Adrenal gland (tissue), 9 donors: ENCODE measurements at regions not wholly inside any gene's neighbourhood (a gene's known extent, or its start where the extent isn't known, plus 50 kb on each side); places are given as distances from the start of the nearest gene placed in this dataset.
"Not testable (repeated sequence)": the region's sequence is repeated elsewhere in the genome, so short reads cannot be mapped to it uniquely, and the experiment has no call there.

Source experiments
- DNase-seq, 7 donors: peaks; one replicate each; pipeline ENCODE4 v3.0.0-alpha.2; 2019 to 2020
- H3K27ac ChIP-seq, 5 donors: fragments of 200-600 bp; sonication (generic) in 4 of 5; 1 replicate in 3 of 5; 2 replicates in 2 of 5; pipeline versions ENCODE4 v1.5.1 to v1.8.0; 2016 to 2020; ENCODE audit warnings: mild to moderate bottlenecking in 1 of 5
- H3K27me3 ChIP-seq: fragments of 200-600 bp; 2 replicates; pipeline ENCODE4 v1.8.0; 2021
- H3K36me3 ChIP-seq, 2 donors: fragments of 200-600 bp; replicated peaks in 1 of 2; 1 replicate in 1 of 2; 2 replicates in 1 of 2; pipeline versions ENCODE4 v1.5.1 to v1.8.0; 2018 to 2022
- H3K4me1 ChIP-seq, 2 donors: fragments of 200-600 bp; replicated peaks in 1 of 2; 1 replicate in 1 of 2; 2 replicates in 1 of 2; pipeline versions ENCODE4 v1.5.1 to v1.8.0; 2018 to 2021
- H3K4me3 ChIP-seq, 4 donors: fragments of 200-600 bp; sonication (generic) in 3 of 4; one replicate each; pipeline ENCODE4 v1.5.1; 2016 to 2018
- H3K9me3 ChIP-seq, 3 donors: fragments of 200-600 bp; sonication (generic) in 1 of 3; replicated peaks in 1 of 3; 1 replicate in 2 of 3; 2 replicates in 1 of 3; pipeline versions ENCODE4 v1.5.1 to v1.8.0; 2016 to 2021
- CTCF ChIP-seq, 6 experiments: fragments of 450-650 bp in 4 of 6; fragments of 200-600 bp in 2 of 6; sonication (generic) in 1 of 6; IDR thresholded peaks; 1 replicate in 5 of 6; 2 replicates in 1 of 6; pipeline versions ENCODE4 v1.5.1 to v1.8.0; 2016 to 2021; ENCODE audit warnings: antibody characterized with exemption in 6 of 6, mild to moderate bottlenecking in 2 of 6, moderate library complexity in 1 of 6
- POLR2A ChIP-seq, 2 donors: fragments of 450-650 bp; IDR thresholded peaks; one replicate each; pipeline ENCODE4 v1.6.1; 2017; ENCODE audit warnings: antibody characterized with exemption in 2 of 2, mild to moderate bottlenecking in 2 of 2, moderate library complexity in 1 of 2
- WGBS, 4 donors: extraction: QIAGEN DNeasy Blood & Tissue Kit in 2 of 4; methylation state at CpG; one replicate each; pipeline versions ENCODE4 v1.1.5 to v1.1.7; 2013 to 2017; 5-methylcytosine and 5-hydroxymethylcytosine counted together
- intact Hi-C, 2 donors: fragments of 100-400 bp; cut with DNase I; formaldehyde crosslinking; loops; one replicate each; pipeline versions ENCODE4 v1.14.1 to v1.15.0; 2022 to 2023
- donor health status: healthy with polysubstance abuse.
- donor health status: Bipolar disorder and iron deficiency.
- donor health status: DM: yes; HTN: yes; CAD: no.
- donor health status: DM: no; HTN: no; CAD: no.
- donor health status: DM: no; HTN: no; CAD: no.

GRCh38 chr16:29307598-29308507 lies 98.7 kb downstream of the NPIPB11 start:
- H3K4me1 ChIP-seq = no peaks in the 10 kb centered on the region
- DNase-seq = no peak
- H3K4me3 ChIP-seq = no peak overlapping the region
- H3K9me3 ChIP-seq = no peaks in the 10 kb centered on the region
- no peak for TF ChIP-seq CTCF (IDR thresholded peaks at IDR 0.05)
- no peak for TF ChIP-seq POLR2A (IDR thresholded peaks at IDR 0.05)
- intact Hi-C loops = no loop called here
- H3K27ac ChIP-seq = no peak overlapping the region
- H3K36me3 ChIP-seq = no peaks in the 10 kb centered on the region
- no peaks in the 10 kb centered on the region for H3K27me3 ChIP-seq
- WGBS, 4 donors = 85 to 90% (median 87%) methylated on average over 13 to 19 of the region's 19 CpGs

GRCh38 chr16:29306943-29307597 lies 99.4 kb downstream of the NPIPB11 start:
- H3K27ac ChIP-seq = no peak overlapping the region
- H3K4me3 ChIP-seq = no peak overlapping the region
- WGBS, 4 donors = 76 to 94% (median 86%) methylated on average over 7 to 10 of the region's 10 CpGs
- H3K4me1 ChIP-seq = no peaks in the 10 kb centered on the region
- intact Hi-C loops = no loop called here
- no peaks in the 10 kb centered on the region for H3K27me3 ChIP-seq
- H3K9me3 ChIP-seq = no peaks in the 10 kb centered on the region
- no peaks in the 10 kb centered on the region for H3K36me3 ChIP-seq
- peak in 1 of 7 donors; percentile 5 for DNase-seq
- no peak for TF ChIP-seq CTCF (IDR thresholded peaks at IDR 0.05)
- no peak for TF ChIP-seq POLR2A (IDR thresholded peaks at IDR 0.05)

GRCh38 chr16:29306201-29306600 lies 100.3 kb downstream of the NPIPB11 start:
- no peaks in the 10 kb centered on the region for H3K36me3 ChIP-seq
- no peak for TF ChIP-seq CTCF (IDR thresholded peaks at IDR 0.05)
- TF ChIP-seq POLR2A (IDR thresholded peaks at IDR 0.05) = no peak
- intact Hi-C loops = no loop called here
- no peaks in the 10 kb centered on the region for H3K9me3 ChIP-seq
- H3K4me3 ChIP-seq = no peak overlapping the region
- peak in 1 of 7 donors; percentile 8 for DNase-seq
- WGBS, 4 donors = 82 to 93% (median 91%) methylated on average over 11 to 14 of the region's 14 CpGs
- H3K4me1 ChIP-seq = no peaks in the 10 kb centered on the region
- H3K27me3 ChIP-seq = no peaks in the 10 kb centered on the region
- no peak overlapping the region for H3K27ac ChIP-seq

GRCh38 chr16:29305018-29305417 lies 101.5 kb downstream of the NPIPB11 start:
- H3K9me3 ChIP-seq, H3K27me3 ChIP-seq, H3K4me1 ChIP-seq, H3K36me3 ChIP-seq, H3K4me3 ChIP-seq, H3K27ac ChIP-seq, intact Hi-C loops: not testable (repeated sequence)
- WGBS, 4 donors = 94 to 97% (median 95%) methylated on average over 9 to 11 of the region's 11 CpGs
- DNase-seq = peak in 1 of 7 donors; percentile 7
